Transverse colon (tissue), 4 donors: ENCODE measurements at regions not wholly inside any gene's neighbourhood (a gene's known extent, or its start where the extent isn't known, plus 50 kb on each side); places are given as distances from the start of the nearest gene placed in this dataset.

Experiments used
- DNase-seq: peaks from one replicate; pipeline ENCODE4 v3.0.0-alpha.2; 2019
- H3K27ac ChIP-seq, 4 donors: fragments of 200-600 bp; sonication (generic); 2 replicates each; pipeline ENCODE4 v1.5.1; 2016 to 2018; ENCODE audit warnings: inconsistent platforms in 4 of 4
- H3K27me3 ChIP-seq: fragments of 200-600 bp; sonication (generic); 2 replicates; pipeline ENCODE4 v1.5.1; 2017; ENCODE audit warnings: inconsistent platforms
- H3K36me3 ChIP-seq, 4 donors: fragments of 200-600 bp; sonication (generic); 2 replicates each; pipeline ENCODE4 v1.5.1; 2017 to 2019; ENCODE audit warnings: inconsistent platforms in 4 of 4
- H3K4me1 ChIP-seq, 4 donors: fragments of 200-600 bp; sonication (generic); 2 replicates each; pipeline ENCODE4 v1.5.1; 2017 to 2020; ENCODE audit warnings: inconsistent platforms in 4 of 4
- H3K4me3 ChIP-seq, 4 donors: fragments of 200-600 bp; sonication (generic); 1 replicate in 1 of 4; 2 replicates in 3 of 4; pipeline versions ENCODE4 v1.5.1 to v1.6.1; 2017 to 2019; ENCODE audit warnings: inconsistent platforms in 4 of 4
- H3K9me3 ChIP-seq, 2 donors: fragments of 200-600 bp; sonication (generic); 2 replicates each; pipeline ENCODE4 v1.5.1; 2017 to 2019; ENCODE audit warnings: inconsistent platforms in 2 of 2
- EP300 ChIP-seq: sonication (generic); formaldehyde crosslinking; IDR thresholded peaks from one replicate; pipeline ENCODE4 v1.6.1; 2017; ENCODE audit warnings: antibody characterized with exemption, low read depth
- POLR2A ChIP-seq: fragments of 450-650 bp; IDR thresholded peaks from one replicate; pipeline ENCODE4 v1.6.1; 2016; ENCODE audit warnings: antibody characterized with exemption, mild to moderate bottlenecking, moderate library complexity
- POLR2AphosphoS5 ChIP-seq, 3 donors: sonication (generic); formaldehyde crosslinking; IDR thresholded peaks; one replicate each; pipeline ENCODE4 v1.6.1; 2016; ENCODE audit warnings: antibody characterized with exemption in 3 of 3
- WGBS, 2 donors: methylation state at CpG; one replicate each; pipeline ENCODE4 v1.1.5; 2018; ENCODE audit warnings: low coverage in 1 of 2; 5-methylcytosine and 5-hydroxymethylcytosine counted together
- in situ Hi-C, 4 donors: fragments of 200-750 bp; cut with MboI; loops; one replicate each; pipeline versions ENCODE4 v1.15.0 to v1.15.1; 2017; ENCODE audit warnings: low sequenced_read_pairs in 3 of 4, low pct_ligation_motif_present in 1 of 4, low pct_unique_long_range_greater_than_20kb in 1 of 4
- intact Hi-C: fragments of 100-400 bp; cut with DNase I; formaldehyde crosslinking; loops from one replicate; pipeline ENCODE4 v1.15.1; 2023; ENCODE audit warnings: low total_unique reads
- TF ChIP-seq, protein P1 (sequence below), 5 experiments: fragments of 200-600 bp in 3 of 5; fragments of 450-650 bp in 2 of 5; sonication (generic) in 3 of 5; IDR thresholded peaks; 1 replicate in 2 of 5; 2 replicates in 3 of 5; pipeline ENCODE4 v1.5.1; 2016 to 2017; ENCODE audit warnings: antibody characterized with exemption in 5 of 5, inconsistent platforms in 3 of 5, mild to moderate bottlenecking in 2 of 5, moderate library complexity in 1 of 5

DNA sequence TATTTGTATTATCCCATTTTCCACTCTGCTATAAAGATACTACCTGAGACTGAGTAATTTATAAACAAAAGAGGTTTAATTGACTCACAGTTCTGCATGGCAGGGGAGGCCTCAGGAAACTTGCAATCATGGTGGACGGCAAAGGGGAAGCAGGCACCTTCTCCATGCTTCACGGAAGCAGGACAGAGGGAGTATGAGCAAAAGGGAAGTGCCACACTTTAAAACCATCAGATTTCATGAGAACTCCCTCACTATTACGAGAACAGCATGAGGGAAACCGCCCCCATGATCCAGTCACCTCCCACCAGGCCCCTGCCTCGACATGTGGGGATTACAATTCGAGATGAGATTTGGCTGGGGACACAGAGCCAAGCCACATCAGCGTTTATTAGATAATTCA lies 172.8 kb downstream of the NR2F2 start:
- Histone ChIP-seq H3K9me3 (no peaks in the 10 kb centered on the region), H3K4me1 (no peaks in the 10 kb centered on the region), H3K27me3 (no peaks in the 10 kb centered on the region), H3K27ac (no peak overlapping the region), H3K4me3 (no peak overlapping the region), H3K36me3 (no peaks in the 10 kb centered on the region)
- WGBS, 2 donors = 57 to 77% methylated on average over 7 of the region's 7 CpGs
- no peak for TF ChIP-seq POLR2AphosphoS5 (IDR thresholded peaks at IDR 0.05)
- TF ChIP-seq, protein P1, sequence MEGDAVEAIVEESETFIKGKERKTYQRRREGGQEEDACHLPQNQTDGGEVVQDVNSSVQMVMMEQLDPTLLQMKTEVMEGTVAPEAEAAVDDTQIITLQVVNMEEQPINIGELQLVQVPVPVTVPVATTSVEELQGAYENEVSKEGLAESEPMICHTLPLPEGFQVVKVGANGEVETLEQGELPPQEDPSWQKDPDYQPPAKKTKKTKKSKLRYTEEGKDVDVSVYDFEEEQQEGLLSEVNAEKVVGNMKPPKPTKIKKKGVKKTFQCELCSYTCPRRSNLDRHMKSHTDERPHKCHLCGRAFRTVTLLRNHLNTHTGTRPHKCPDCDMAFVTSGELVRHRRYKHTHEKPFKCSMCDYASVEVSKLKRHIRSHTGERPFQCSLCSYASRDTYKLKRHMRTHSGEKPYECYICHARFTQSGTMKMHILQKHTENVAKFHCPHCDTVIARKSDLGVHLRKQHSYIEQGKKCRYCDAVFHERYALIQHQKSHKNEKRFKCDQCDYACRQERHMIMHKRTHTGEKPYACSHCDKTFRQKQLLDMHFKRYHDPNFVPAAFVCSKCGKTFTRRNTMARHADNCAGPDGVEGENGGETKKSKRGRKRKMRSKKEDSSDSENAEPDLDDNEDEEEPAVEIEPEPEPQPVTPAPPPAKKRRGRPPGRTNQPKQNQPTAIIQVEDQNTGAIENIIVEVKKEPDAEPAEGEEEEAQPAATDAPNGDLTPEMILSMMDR (IDR thresholded peaks at IDR 0.05) = no peak
- no peak for TF ChIP-seq POLR2A
- TF ChIP-seq EP300 = no peak
- intact Hi-C loops = no loop called here
- in situ Hi-C loops = no loop called here
- DNase-seq = no peak

DNA sequence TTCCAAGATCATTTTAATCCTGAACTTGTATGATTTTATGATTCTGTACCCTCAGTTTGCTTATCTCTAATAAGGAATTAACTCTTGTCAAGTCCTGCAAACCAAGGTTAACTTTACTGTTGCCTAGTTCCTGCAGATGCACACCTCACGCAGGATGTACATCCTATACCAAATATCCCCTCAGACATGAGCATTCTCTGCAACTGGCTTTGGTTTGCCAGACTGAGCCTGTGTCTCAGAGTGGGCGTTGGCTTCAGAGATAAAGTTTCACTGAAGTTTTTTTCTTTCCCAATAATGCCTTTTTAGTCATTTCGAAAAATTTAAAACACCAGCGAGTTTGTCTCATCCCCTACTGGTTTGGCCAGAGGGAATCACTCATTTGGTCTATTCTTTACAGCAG lies 173.9 kb downstream of the NR2F2 start:
- H3K27me3 ChIP-seq = no peaks in the 10 kb centered on the region
- TF ChIP-seq POLR2A (no peak), EP300 (no peak), POLR2AphosphoS5 (IDR thresholded peaks at IDR 0.05) (no peak)
- TF ChIP-seq, protein P1 (IDR thresholded peaks at IDR 0.05) = no peak
- no peaks in the 10 kb centered on the region for H3K36me3 ChIP-seq
- intact Hi-C loops (no loop called here), in situ Hi-C loops (no loop called here)
- no peaks in the 10 kb centered on the region for H3K4me1 ChIP-seq
- no peak for DNase-seq
- H3K27ac ChIP-seq = no peak overlapping the region
- H3K4me3 ChIP-seq = no peak overlapping the region
- 62 to 65% methylated on average over 3 to 4 of the region's 4 CpGs for WGBS, 2 donors
- H3K9me3 ChIP-seq = no peaks in the 10 kb centered on the region

DNA sequence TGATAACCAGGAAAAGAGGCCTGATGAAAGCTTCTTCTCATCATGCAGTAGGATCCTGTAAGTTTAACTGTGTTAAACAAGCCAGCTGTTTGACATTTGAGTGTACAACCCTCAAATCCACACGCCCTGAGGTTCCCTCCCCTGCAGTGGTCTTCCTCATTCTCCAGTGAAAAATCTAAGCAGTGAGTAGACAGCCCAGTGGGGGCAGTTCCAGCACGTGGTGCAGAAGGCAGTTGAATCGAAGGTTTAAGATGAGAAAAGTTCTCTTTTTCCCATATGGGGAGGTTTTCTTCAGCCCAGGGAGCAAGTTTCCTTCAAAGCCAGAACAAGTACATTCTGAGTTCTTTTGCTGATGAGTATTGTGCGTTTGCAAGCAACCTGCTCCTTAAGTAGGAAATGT lies 174.5 kb downstream of the NR2F2 start:
- no peak for TF ChIP-seq EP300
- TF ChIP-seq, protein P1 (IDR thresholded peaks at IDR 0.05) = no peak
- no peak for TF ChIP-seq POLR2A
- no peak for TF ChIP-seq POLR2AphosphoS5 (IDR thresholded peaks at IDR 0.05)
- H3K27me3 ChIP-seq = no peaks in the 10 kb centered on the region
- H3K4me3 ChIP-seq = no peak overlapping the region
- 46 to 89% methylated on average over 1 to 4 of the region's 4 CpGs for WGBS, 2 donors
- H3K36me3 ChIP-seq = no peaks in the 10 kb centered on the region
- in situ Hi-C loops = no loop called here
- intact Hi-C loops = no loop called here
- no peak overlapping the region for H3K27ac ChIP-seq
- no peaks in the 10 kb centered on the region for H3K9me3 ChIP-seq
- DNase-seq = no peak
- H3K4me1 ChIP-seq = no peaks in the 10 kb centered on the region

DNA sequence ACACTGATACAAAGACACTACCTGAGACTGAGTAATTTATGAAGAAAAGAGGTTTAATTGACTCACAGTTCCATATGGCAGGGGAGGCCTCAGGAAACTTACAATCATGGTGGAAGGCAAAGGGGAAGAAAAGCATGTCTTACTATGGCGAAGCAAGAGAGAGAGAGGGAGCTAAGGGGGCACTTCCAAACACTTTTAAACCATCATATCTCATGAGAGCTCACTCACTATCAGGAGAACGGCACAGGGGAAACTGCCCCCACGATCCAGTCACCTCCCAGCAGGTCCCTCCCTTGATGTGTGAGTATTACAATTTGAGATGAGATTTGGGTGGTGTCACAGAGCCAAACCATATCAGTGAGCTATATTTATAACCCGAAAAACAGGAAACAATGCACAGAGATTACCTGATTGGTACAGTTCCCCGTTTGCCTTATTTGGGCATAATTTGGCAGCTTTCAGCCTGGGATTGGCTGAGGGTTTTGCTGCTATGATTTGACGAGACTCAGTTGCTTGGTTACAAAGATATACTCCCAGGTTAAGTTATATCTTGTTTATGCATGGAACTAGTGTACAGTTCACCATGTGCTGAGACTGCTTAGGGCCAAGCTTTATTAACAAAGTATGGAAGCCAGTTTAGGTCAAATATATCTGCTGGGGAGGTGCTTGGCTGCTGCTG lies 184.2 kb downstream of the NR2F2 start:
- no peak overlapping the region for H3K4me3 ChIP-seq
- intact Hi-C loops = no loop called here
- in situ Hi-C loops = no loop called here
- H3K9me3 ChIP-seq = peaks cover 0 to 4% of the 10 kb centered on the region in 2 donors
- H3K27me3 ChIP-seq = no peaks in the 10 kb centered on the region
- no peak overlapping the region for H3K27ac ChIP-seq
- no peaks in the 10 kb centered on the region for H3K36me3 ChIP-seq
- no peaks in the 10 kb centered on the region for H3K4me1 ChIP-seq
- 35 to 58% methylated on average over 5 to 6 of the region's 6 CpGs for WGBS, 2 donors
- DNase-seq = no peak
- TF ChIP-seq, protein P1 (IDR thresholded peaks at IDR 0.05) = no peak
- TF ChIP-seq EP300 (no peak), POLR2A (no peak)
